ENCODE measurements at regions not wholly inside any gene's neighbourhood (a gene's known extent, or its start where the extent isn't known, plus 50 kb on each side); places are given as distances from the start of the nearest gene placed in this dataset.

DNA sequence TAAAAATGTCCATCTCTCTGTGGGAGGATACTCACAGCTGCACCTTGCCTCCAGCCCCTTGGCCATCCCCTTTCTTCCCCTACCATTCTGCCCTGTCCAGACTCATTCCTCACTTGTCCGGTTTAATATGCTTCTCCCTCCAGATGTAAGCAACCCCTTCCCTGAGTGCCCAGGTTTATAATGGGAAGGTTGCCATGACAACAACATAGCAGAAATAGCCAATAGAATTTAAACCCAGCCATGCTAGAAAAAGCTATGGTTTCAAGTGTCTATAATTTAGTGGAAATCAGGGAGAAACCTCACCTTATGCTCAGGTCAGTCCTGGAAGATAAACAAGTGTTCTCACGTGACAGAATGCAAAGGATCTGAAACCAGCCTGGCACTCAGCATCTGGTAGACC lies 196.0 kb upstream of the FZD8 start:
- TF ChIP-seq POLR2A (IDR thresholded peaks at IDR 0.05): no peak
- TF ChIP-seq, protein P1, sequence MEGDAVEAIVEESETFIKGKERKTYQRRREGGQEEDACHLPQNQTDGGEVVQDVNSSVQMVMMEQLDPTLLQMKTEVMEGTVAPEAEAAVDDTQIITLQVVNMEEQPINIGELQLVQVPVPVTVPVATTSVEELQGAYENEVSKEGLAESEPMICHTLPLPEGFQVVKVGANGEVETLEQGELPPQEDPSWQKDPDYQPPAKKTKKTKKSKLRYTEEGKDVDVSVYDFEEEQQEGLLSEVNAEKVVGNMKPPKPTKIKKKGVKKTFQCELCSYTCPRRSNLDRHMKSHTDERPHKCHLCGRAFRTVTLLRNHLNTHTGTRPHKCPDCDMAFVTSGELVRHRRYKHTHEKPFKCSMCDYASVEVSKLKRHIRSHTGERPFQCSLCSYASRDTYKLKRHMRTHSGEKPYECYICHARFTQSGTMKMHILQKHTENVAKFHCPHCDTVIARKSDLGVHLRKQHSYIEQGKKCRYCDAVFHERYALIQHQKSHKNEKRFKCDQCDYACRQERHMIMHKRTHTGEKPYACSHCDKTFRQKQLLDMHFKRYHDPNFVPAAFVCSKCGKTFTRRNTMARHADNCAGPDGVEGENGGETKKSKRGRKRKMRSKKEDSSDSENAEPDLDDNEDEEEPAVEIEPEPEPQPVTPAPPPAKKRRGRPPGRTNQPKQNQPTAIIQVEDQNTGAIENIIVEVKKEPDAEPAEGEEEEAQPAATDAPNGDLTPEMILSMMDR (IDR thresholded peaks at IDR 0.05): no peak
